ENCODE measurements at regions not wholly inside any gene's neighbourhood (a gene's known extent, or its start where the extent isn't known, plus 50 kb on each side); places are given as distances from the start of the nearest gene placed in this dataset.

GRCh38 chr2:125654226-125654625, 1001.7 kb upstream of the GYPC start:
- TF ChIP-seq CTCF (IDR thresholded peaks at IDR 0.05; ENCODE audit: low read depth, low read length, missing input control) (no peak), RAD21 (IDR thresholded peaks at IDR 0.05) (no peak), FOXA2 (IDR thresholded peaks at IDR 0.05) (no peak), YY1 (IDR thresholded peaks at IDR 0.05) (no peak), HNF4A (conservative IDR thresholded peaks at IDR 0.05) (no peak)
